GM23248 (cell line): ENCODE measurements at regions not wholly inside any gene's neighbourhood (a gene's known extent, or its start where the extent isn't known, plus 50 kb on each side); places are given as distances from the start of the nearest gene placed in this dataset.

Source experiments
- EZH2 ChIP-seq: fragments of 200-600 bp; sonication (generic); IDR thresholded peaks from 2 replicates; pipeline ENCODE4 v1.6.1; 2018; ENCODE audit warnings: antibody characterized with exemption, mild to moderate bottlenecking; ENCODE audit not compliant: insufficient read depth, poor library complexity, severe bottlenecking
- EZH2phosphoT487 ChIP-seq: fragments of 200-600 bp; sonication (generic); IDR thresholded peaks from 2 replicates; pipeline ENCODE4 v1.6.1; 2018; ENCODE audit warnings: antibody characterized with exemption, moderate library complexity, mild to moderate bottlenecking, low read depth; ENCODE audit not compliant: insufficient read depth

DNA sequence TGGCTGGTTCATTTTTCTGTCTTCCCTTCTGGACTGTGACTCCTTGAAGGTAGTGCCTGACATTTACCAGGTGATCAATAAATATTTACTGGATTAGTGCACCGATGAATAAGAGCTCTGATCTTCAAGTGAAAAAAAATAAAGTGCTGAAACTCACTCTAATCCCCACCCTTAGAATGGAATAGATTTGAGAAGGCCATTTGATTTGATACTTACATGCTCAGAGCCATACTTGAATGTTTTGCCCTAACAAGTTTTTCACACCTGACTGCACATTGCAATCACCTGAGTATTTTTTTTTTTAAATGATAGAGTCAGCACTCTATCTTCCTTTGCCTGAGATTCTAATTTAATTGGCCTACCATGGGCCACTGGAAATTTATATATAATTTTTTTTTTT, 105.7 kb downstream of the LRRC70 start:
- TF ChIP-seq EZH2 = no peak
- no peak for TF ChIP-seq EZH2phosphoT487
